SK-N-MC (cell line): ENCODE measurements at regions not wholly inside any gene's neighbourhood (a gene's known extent, or its start where the extent isn't known, plus 50 kb on each side); places are given as distances from the start of the nearest gene placed in this dataset.

Source experiments
- EZH2 ChIP-seq: fragments of 200-600 bp; sonication (generic); IDR thresholded peaks from one replicate; pipeline ENCODE4 v1.6.1; 2017; ENCODE audit warnings: antibody characterized with exemption
- FOXP2 ChIP-seq: optimal IDR thresholded peaks from 2 replicates; pipeline ENCODE3; 2011; ENCODE audit warnings: mild to moderate bottlenecking, moderate library complexity; ENCODE audit not compliant: insufficient read depth; ENCODE audit errors: extremely low read length, control extremely low read depth
- POLR2AphosphoS5 ChIP-seq: IDR thresholded peaks from 2 replicates; pipeline ENCODE4 v1.6.1; 2012; ENCODE audit warnings: mild to moderate bottlenecking, low read depth, low read length, borderline replicate concordance

GRCh38 chr15:61337541-61337940, 108.4 kb upstream of the RORA start:
- TF ChIP-seq POLR2AphosphoS5: no peak
- TF ChIP-seq EZH2: no peak
- no peak for TF ChIP-seq FOXP2
